Activated naive CD4-positive, alpha-beta T cell treated with anti-CD3 and anti-CD28 coated beads for 36 hours (primary cell): ENCODE measurements at regions not wholly inside any gene's neighbourhood (a gene's known extent, or its start where the extent isn't known, plus 50 kb on each side); places are given as distances from the start of the nearest gene placed in this dataset.
A peak's percentile ranks its signal among the peaks of the same experiment; 100 is the strongest.

ENCODE experiments used
- CTCF ChIA-PET: fragments of 350-600 bp; sonication (Branson Sonifier 250); formaldehyde crosslinking; loops from one replicate; lab custom pipeline; 2021; ENCODE audit warnings: antibody characterized with exemption; lab: Charles Lee
- DNase-seq: peaks from one replicate; pipeline ENCODE4 v3.0.0-alpha.2; 2020
- H3K27ac Mint-ChIP-seq: one replicate; pipeline ENCODE4 v1.8.0; 2021; ENCODE audit warnings: mild to moderate bottlenecking, mixed read lengths
- H3K27me3 Mint-ChIP-seq: one replicate; pipeline ENCODE4 v1.8.0; 2021; ENCODE audit warnings: low read depth, mixed read lengths
- H3K36me3 Mint-ChIP-seq: one replicate; pipeline ENCODE4 v1.8.0; 2021; ENCODE audit warnings: low read depth, mixed read lengths
- H3K4me1 Mint-ChIP-seq: one replicate; pipeline ENCODE4 v1.8.0; 2021; ENCODE audit warnings: low read depth, mixed read lengths
- H3K4me3 Mint-ChIP-seq: one replicate; pipeline ENCODE4 v1.8.0; 2021; ENCODE audit warnings: mild to moderate bottlenecking, moderate library complexity, mixed read lengths
- H3K9me3 Mint-ChIP-seq: one replicate; pipeline ENCODE4 v1.8.0; 2021; ENCODE audit warnings: mixed read lengths
- intact Hi-C: fragments of 100-400 bp; cut with micrococcal nuclease; formaldehyde crosslinking; loops from one replicate; pipeline ENCODE4 v1.15.1; 2023

GRCh38 chr6:37095997-37096396 is 74.0 kb upstream of the PIM1 start:
- Mint-ChIP-seq H3K4me3 (no peak overlapping the region), H3K9me3 (no peaks in the 10 kb centered on the region), H3K27ac (no peak overlapping the region), H3K36me3 (no peaks in the 10 kb centered on the region), H3K27me3 (no peaks in the 10 kb centered on the region), H3K4me1 (peaks cover 8% of the 10 kb centered on the region)
- CTCF ChIA-PET: interaction anchor here (0.7 kb wide), 1 partner anchor 68 kb away, joined by 5 read pairs; no protein-coding TSS in a partner anchor
- DNase-seq: no peak
- intact Hi-C loops: no loop called here

GRCh38 chr6:37097335-37097734 is 72.6 kb upstream of the PIM1 start:
- intact Hi-C loops: no loop called here
- DNase-seq: no peak
- Mint-ChIP-seq H3K9me3 (no peaks in the 10 kb centered on the region), H3K4me3 (no peak overlapping the region), H3K27me3 (no peaks in the 10 kb centered on the region), H3K27ac (no peak overlapping the region), H3K36me3 (no peaks in the 10 kb centered on the region), H3K4me1 (peaks cover 13% of the 10 kb centered on the region)
- CTCF ChIA-PET: no interaction called here

- no peak for DNase-seq
- Mint-ChIP-seq H3K36me3 (no peaks in the 10 kb centered on the region), H3K27ac (no peak overlapping the region), H3K27me3 (no peaks in the 10 kb centered on the region), H3K4me1 (peaks cover 20% of the 10 kb centered on the region), H3K4me3 (no peak overlapping the region), H3K9me3 (no peaks in the 10 kb centered on the region)
- intact Hi-C loops: no loop called here
- CTCF ChIA-PET: no interaction called here
Observed at GRCh38 chr6:37099442-37099841, 70.5 kb upstream of the PIM1 start.

GRCh38 chr6:37100745-37101144 is 69.2 kb upstream of the PIM1 start:
- no peak overlapping the region for H3K4me3 Mint-ChIP-seq
- CTCF ChIA-PET: interaction anchor here (0.9 to 1.8 kb wide), 3 partner anchors 8 to 592 kb away, joined by 3 to 4 read pairs (median 3); no protein-coding TSS in a partner anchor
- H3K27me3 Mint-ChIP-seq: no peaks in the 10 kb centered on the region
- no peaks in the 10 kb centered on the region for H3K9me3 Mint-ChIP-seq
- peaks cover 20% of the 10 kb centered on the region for H3K4me1 Mint-ChIP-seq
- H3K27ac Mint-ChIP-seq: no peak overlapping the region
- H3K36me3 Mint-ChIP-seq: no peaks in the 10 kb centered on the region
- no peak for DNase-seq
- intact Hi-C loops: loop anchor here (5.0 kb wide), 1 partner anchor 37 kb away; no protein-coding TSS in a partner anchor

GRCh38 chr6:37101991-37102298 is 68.0 kb upstream of the PIM1 start:
- DNase-seq: no peak
- Mint-ChIP-seq H3K4me1 (peaks cover 20% of the 10 kb centered on the region), H3K27ac (peak overlapping the region; percentile 65), H3K36me3 (no peaks in the 10 kb centered on the region), H3K27me3 (no peaks in the 10 kb centered on the region), H3K9me3 (no peaks in the 10 kb centered on the region), H3K4me3 (peak overlapping the region; percentile 58)
- intact Hi-C loops: loop anchor here (1.0 to 5.0 kb wide), 3 partner anchors 35 to 67 kb away; no protein-coding TSS in a partner anchor
- CTCF ChIA-PET: interaction anchor here (1.0 to 2.0 kb wide), 9 partner anchors 9 to 106 kb away, joined by 3 to 14 read pairs (median 6); no protein-coding TSS in a partner anchor

GRCh38 chr6:37102299-37103168 is 67.4 kb upstream of the PIM1 start:
- H3K27me3 Mint-ChIP-seq: no peaks in the 10 kb centered on the region
- DNase-seq: peak; percentile 83
- H3K4me1 Mint-ChIP-seq: peaks cover 23% of the 10 kb centered on the region
- H3K27ac Mint-ChIP-seq: peak overlapping the region; percentile 65
- no peaks in the 10 kb centered on the region for H3K9me3 Mint-ChIP-seq
- CTCF ChIA-PET: interaction anchor here (0.6 to 2.0 kb wide), 12 partner anchors 8 to 156 kb away, joined by 3 to 14 read pairs (median 4); no protein-coding TSS in a partner anchor
- no peaks in the 10 kb centered on the region for H3K36me3 Mint-ChIP-seq
- peak overlapping the region; percentile 58 for H3K4me3 Mint-ChIP-seq
- intact Hi-C loops: loop anchor here (1.0 to 5.0 kb wide), 3 partner anchors 35 to 67 kb away; no protein-coding TSS in a partner anchor

- Mint-ChIP-seq H3K27ac (peak overlapping the region; percentile 65), H3K4me1 (peaks cover 23% of the 10 kb centered on the region), H3K27me3 (no peaks in the 10 kb centered on the region), H3K4me3 (peak overlapping the region; percentile 58), H3K36me3 (no peaks in the 10 kb centered on the region), H3K9me3 (no peaks in the 10 kb centered on the region)
- CTCF ChIA-PET: interaction anchor here (0.7 to 2.0 kb wide), 10 partner anchors 7 to 156 kb away, joined by 3 to 14 read pairs (median 5); no protein-coding TSS in a partner anchor
- peak; percentile 26 for DNase-seq
- intact Hi-C loops: loop anchor here (5.0 kb wide), 1 partner anchor 34 kb away; no protein-coding TSS in a partner anchor
Observed at GRCh38 chr6:37103169-37104039, 66.5 kb upstream of the PIM1 start.

- Mint-ChIP-seq H3K4me1 (peaks cover 24% of the 10 kb centered on the region), H3K27ac (no peak overlapping the region), H3K9me3 (no peaks in the 10 kb centered on the region), H3K36me3 (no peaks in the 10 kb centered on the region), H3K27me3 (no peaks in the 10 kb centered on the region), H3K4me3 (no peak overlapping the region)
- intact Hi-C loops: loop anchor here (5.0 kb wide), 1 partner anchor 33 kb away; no protein-coding TSS in a partner anchor
- CTCF ChIA-PET: interaction anchor here (1.0 kb wide), 1 partner anchor 85 kb away, joined by 4 read pairs; no protein-coding TSS in a partner anchor
- DNase-seq: no peak
Observed at GRCh38 chr6:37104824-37105147, 65.2 kb upstream of the PIM1 start.

GRCh38 chr6:37105148-37106050 is 64.6 kb upstream of the PIM1 start:
- intact Hi-C loops: no loop called here
- CTCF ChIA-PET: interaction anchor here (0.7 kb wide), 1 partner anchor 400 kb away, joined by 3 read pairs; no protein-coding TSS in a partner anchor
- DNase-seq: no peak
- peaks cover 29% of the 10 kb centered on the region for H3K4me1 Mint-ChIP-seq
- H3K27ac Mint-ChIP-seq: no peak overlapping the region
- no peaks in the 10 kb centered on the region for H3K36me3 Mint-ChIP-seq
- no peaks in the 10 kb centered on the region for H3K27me3 Mint-ChIP-seq
- H3K9me3 Mint-ChIP-seq: no peaks in the 10 kb centered on the region
- H3K4me3 Mint-ChIP-seq: no peak overlapping the region

- DNase-seq: no peak
- CTCF ChIA-PET: interaction anchor here (0.7 kb wide), 1 partner anchor 400 kb away, joined by 3 read pairs; no protein-coding TSS in a partner anchor
- H3K9me3 Mint-ChIP-seq: no peaks in the 10 kb centered on the region
Observed at GRCh38 chr6:37106051-37106363, 63.9 kb upstream of the PIM1 start.

GRCh38 chr6:37106554-37106953 is 63.4 kb upstream of the PIM1 start:
- no peaks in the 10 kb centered on the region for H3K36me3 Mint-ChIP-seq
- H3K9me3 Mint-ChIP-seq: no peaks in the 10 kb centered on the region
- no peak for DNase-seq
- intact Hi-C loops: no loop called here
- no peaks in the 10 kb centered on the region for H3K27me3 Mint-ChIP-seq
- CTCF ChIA-PET: no interaction called here
- H3K27ac Mint-ChIP-seq: no peak overlapping the region
- no peak overlapping the region for H3K4me3 Mint-ChIP-seq
- peaks cover 37% of the 10 kb centered on the region for H3K4me1 Mint-ChIP-seq

More at GRCh38 chr6:37106051-37106363, 63.9 kb upstream of the PIM1 start:
- H3K4me1 Mint-ChIP-seq: peaks cover 35% of the 10 kb centered on the region
- no peaks in the 10 kb centered on the region for H3K36me3 Mint-ChIP-seq
- intact Hi-C loops: no loop called here
- no peak overlapping the region for H3K4me3 Mint-ChIP-seq
- no peaks in the 10 kb centered on the region for H3K27me3 Mint-ChIP-seq
- H3K27ac Mint-ChIP-seq: no peak overlapping the region
